PC-9 (cell line): ENCODE measurements at regions not wholly inside any gene's neighbourhood (a gene's known extent, or its start where the extent isn't known, plus 50 kb on each side); places are given as distances from the start of the nearest gene placed in this dataset.

Experiments
- BruUV-seq: library from RNA; stranded (reverse); fragments of 400-500 nt; replicated peaks from 2 replicates; lab custom pipeline; 2021; lab: Mats Ljungman, UMichigan
- CTCF ChIA-PET: fragments of 300-600 bp; sonication (Branson Sonifier 250); formaldehyde crosslinking; loops from one replicate; lab custom pipeline; 2022; ENCODE audit warnings: antibody characterized with exemption; lab: Charles Lee
- POLR2A ChIA-PET: fragments of 300-600 bp; sonication (Branson Sonifier 250); formaldehyde crosslinking; loops from one replicate; lab custom pipeline; 2022; ENCODE audit warnings: antibody characterized with exemption; ENCODE audit not compliant: unreplicated experiment; lab: Charles Lee
- DNase-seq, 2 experiments: peaks; one replicate each; pipeline versions ENCODE4 v3.0.0 to v3.0.0-alpha.2; 2015 to 2022; ENCODE audit warnings: mixed read lengths in 1 of 2
- H2AFZ ChIP-seq: fragments of 200-600 bp; sonication (generic); 2 replicates; pipeline ENCODE4 v1.8.1; 2017; ENCODE audit warnings: antibody characterized with exemption
- H3F3A ChIP-seq: fragments of 200-600 bp; sonication (generic); 2 replicates; pipeline ENCODE4 v1.8.1; 2017; ENCODE audit warnings: antibody characterized with exemption, mild to moderate bottlenecking, low read depth; ENCODE audit not compliant: insufficient read depth
- H3K27ac ChIP-seq: fragments of 200-600 bp; sonication (generic); 2 replicates; pipeline ENCODE4 v1.6.1; 2016; ENCODE audit warnings: mixed run types
- H3K27me3 ChIP-seq: fragments of 200-600 bp; sonication (generic); 2 replicates; pipeline ENCODE4 v1.6.1; 2016; ENCODE audit warnings: low read depth, mixed run types; ENCODE audit not compliant: insufficient read depth
- H3K36me3 ChIP-seq: fragments of 200-600 bp; sonication (generic); 2 replicates; pipeline ENCODE4 v1.6.1; 2016; ENCODE audit warnings: low read depth, mixed run types
- H3K4me1 ChIP-seq: fragments of 200-600 bp; sonication (generic); replicated peaks from 2 replicates; pipeline ENCODE4 v1.6.1; 2016; ENCODE audit warnings: mixed run types; ENCODE audit not compliant: insufficient read depth
- H3K4me2 ChIP-seq: fragments of 200-600 bp; sonication (generic); 2 replicates; pipeline ENCODE4 v1.6.1; 2017; ENCODE audit warnings: mixed run types
- H3K4me3 ChIP-seq: fragments of 200-600 bp; sonication (generic); 2 replicates; pipeline ENCODE4 v1.6.1; 2016; ENCODE audit warnings: mixed run types
- H3K79me2 ChIP-seq: fragments of 200-600 bp; sonication (generic); 2 replicates; pipeline ENCODE4 v1.6.1; 2017; ENCODE audit warnings: low read depth, mixed run types
- H3K9me2 ChIP-seq: fragments of 200-600 bp; sonication (generic); 2 replicates; pipeline ENCODE4 v1.8.1; 2017; ENCODE audit warnings: mild to moderate bottlenecking; ENCODE audit not compliant: insufficient read depth
- H3K9me3 ChIP-seq: fragments of 200-600 bp; sonication (generic); 2 replicates; pipeline ENCODE4 v1.8.1; 2016; ENCODE audit warnings: low read depth; ENCODE audit not compliant: insufficient read depth
- H4K20me1 ChIP-seq: fragments of 200-600 bp; sonication (generic); 2 replicates; pipeline ENCODE4 v1.8.1; 2017; ENCODE audit not compliant: insufficient read depth
- EZH2 ChIP-seq: fragments of 200-600 bp; sonication (generic); IDR thresholded peaks from 2 replicates; pipeline ENCODE4 v1.8.0; 2017; ENCODE audit warnings: antibody characterized with exemption, low read depth
- intact Hi-C: fragments of 100-400 bp; cut with micrococcal nuclease; formaldehyde crosslinking; loops from one replicate; pipeline ENCODE4 v1.10.0; 2022; ENCODE audit not compliant: unreplicated experiment
- TF ChIP-seq, protein P1 (sequence below): fragments of 200-600 bp; sonication (generic); conservative IDR thresholded peaks from 2 replicates; pipeline ENCODE4 v1.6.1; 2017; ENCODE audit warnings: mixed run types, antibody characterized with exemption, mild to moderate bottlenecking, moderate library complexity

DNA sequence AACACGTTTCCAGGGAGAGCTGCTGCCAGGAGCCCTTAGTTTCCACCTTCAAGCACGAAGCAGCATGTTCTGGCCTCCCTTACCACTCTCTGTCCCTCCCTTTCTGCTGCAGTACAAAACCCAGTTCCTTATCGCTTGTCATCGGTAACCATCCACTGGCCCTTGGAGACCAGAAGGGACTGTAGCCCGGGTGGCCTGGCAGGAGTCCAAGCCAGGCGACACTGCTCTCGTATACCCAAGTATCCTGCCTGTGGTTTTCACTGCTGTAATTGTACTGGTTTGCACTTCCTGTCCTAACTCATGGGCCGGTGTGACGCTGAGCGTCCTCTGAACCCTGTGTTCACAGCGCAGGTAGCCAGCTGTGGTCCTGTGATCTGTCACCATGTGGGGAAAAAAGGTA is 81.1 kb downstream of the MAF start:
- H3K9me2 ChIP-seq = no peaks in the 10 kb centered on the region
- no peaks in the 10 kb centered on the region for H3K36me3 ChIP-seq
- H3F3A ChIP-seq = no peaks in the 10 kb centered on the region
- ChIA-PET POLR2A (no interaction called here), CTCF (no interaction called here)
- intact Hi-C loops = no loop called here
- no peak for DNase-seq
- H4K20me1 ChIP-seq = no peaks in the 10 kb centered on the region
- TF ChIP-seq, protein P1, sequence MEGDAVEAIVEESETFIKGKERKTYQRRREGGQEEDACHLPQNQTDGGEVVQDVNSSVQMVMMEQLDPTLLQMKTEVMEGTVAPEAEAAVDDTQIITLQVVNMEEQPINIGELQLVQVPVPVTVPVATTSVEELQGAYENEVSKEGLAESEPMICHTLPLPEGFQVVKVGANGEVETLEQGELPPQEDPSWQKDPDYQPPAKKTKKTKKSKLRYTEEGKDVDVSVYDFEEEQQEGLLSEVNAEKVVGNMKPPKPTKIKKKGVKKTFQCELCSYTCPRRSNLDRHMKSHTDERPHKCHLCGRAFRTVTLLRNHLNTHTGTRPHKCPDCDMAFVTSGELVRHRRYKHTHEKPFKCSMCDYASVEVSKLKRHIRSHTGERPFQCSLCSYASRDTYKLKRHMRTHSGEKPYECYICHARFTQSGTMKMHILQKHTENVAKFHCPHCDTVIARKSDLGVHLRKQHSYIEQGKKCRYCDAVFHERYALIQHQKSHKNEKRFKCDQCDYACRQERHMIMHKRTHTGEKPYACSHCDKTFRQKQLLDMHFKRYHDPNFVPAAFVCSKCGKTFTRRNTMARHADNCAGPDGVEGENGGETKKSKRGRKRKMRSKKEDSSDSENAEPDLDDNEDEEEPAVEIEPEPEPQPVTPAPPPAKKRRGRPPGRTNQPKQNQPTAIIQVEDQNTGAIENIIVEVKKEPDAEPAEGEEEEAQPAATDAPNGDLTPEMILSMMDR = no peak
- no peak for TF ChIP-seq EZH2
- no peak overlapping the region for H2AFZ ChIP-seq
- H3K4me2 ChIP-seq = no peak overlapping the region
- no peak overlapping the region for H3K27ac ChIP-seq
- peaks cover 29% of the 10 kb centered on the region for H3K27me3 ChIP-seq
- H3K9me3 ChIP-seq = no peaks in the 10 kb centered on the region
- BruUV-seq = no TSS peak
- H3K4me3 ChIP-seq = no peak overlapping the region
- H3K79me2 ChIP-seq = no peaks in the 10 kb centered on the region
- H3K4me1 ChIP-seq = no peaks in the 10 kb centered on the region

- H3K4me1 ChIP-seq = no peaks in the 10 kb centered on the region
- H3K27me3 ChIP-seq = peaks cover 39% of the 10 kb centered on the region
- POLR2A ChIA-PET = no interaction called here
- DNase-seq = no peak
- no TSS peak for BruUV-seq
- no peak overlapping the region for H3K27ac ChIP-seq
- CTCF ChIA-PET = no interaction called here
- no peaks in the 10 kb centered on the region for H3K9me2 ChIP-seq
- H3K36me3 ChIP-seq = no peaks in the 10 kb centered on the region
- H3F3A ChIP-seq = no peaks in the 10 kb centered on the region
- intact Hi-C loops = no loop called here
- no peak overlapping the region for H2AFZ ChIP-seq
- no peaks in the 10 kb centered on the region for H4K20me1 ChIP-seq
- no peak overlapping the region for H3K4me3 ChIP-seq
- no peaks in the 10 kb centered on the region for H3K79me2 ChIP-seq
- H3K9me3 ChIP-seq = no peaks in the 10 kb centered on the region
- no peak for TF ChIP-seq EZH2
- TF ChIP-seq, protein P1 = no peak
- no peak overlapping the region for H3K4me2 ChIP-seq
Measured at GRCh38 chr16:79517156-79517555, 83.4 kb downstream of the MAF start.

DNA sequence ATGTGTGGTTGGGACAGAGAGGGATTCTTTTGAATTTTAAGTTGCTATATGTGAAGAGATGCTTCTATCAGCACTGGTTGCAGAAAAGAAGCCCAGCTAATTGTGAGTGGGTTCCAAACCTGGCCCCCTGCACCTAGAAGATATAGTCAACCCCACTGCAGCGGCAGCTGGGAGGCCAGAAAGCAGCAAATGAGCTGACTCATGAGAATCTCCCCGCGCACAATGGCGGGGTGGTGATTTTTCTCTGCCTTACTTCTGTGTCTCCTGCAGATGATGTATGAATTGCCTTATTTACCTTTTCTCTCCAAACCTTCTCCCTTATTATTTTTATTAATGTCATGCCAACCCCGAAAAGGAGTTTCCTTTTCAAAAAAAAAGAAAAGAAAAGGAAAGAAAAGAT is 89.7 kb downstream of the MAF start:
- Histone ChIP-seq H3K27ac (no peak overlapping the region), H2AFZ (no peak overlapping the region), H3K9me2 (no peaks in the 10 kb centered on the region), H3K9me3 (no peaks in the 10 kb centered on the region), H3K4me1 (no peaks in the 10 kb centered on the region), H4K20me1 (no peaks in the 10 kb centered on the region), H3K79me2 (no peaks in the 10 kb centered on the region), H3K36me3 (no peaks in the 10 kb centered on the region), H3K27me3 (peaks cover 79% of the 10 kb centered on the region), H3K4me2 (no peak overlapping the region), H3F3A (no peaks in the 10 kb centered on the region), H3K4me3 (no peak overlapping the region)
- BruUV-seq = no TSS peak
- POLR2A ChIA-PET = no interaction called here
- intact Hi-C loops = no loop called here
- CTCF ChIA-PET = interaction anchor here (0.6 kb wide), 1 partner anchor 576 kb away, joined by 14 read pairs; no protein-coding TSS in a partner anchor
- TF ChIP-seq EZH2 = no peak
- TF ChIP-seq, protein P1 = no peak
- no peak for DNase-seq
